ENCODE measurements at regions not wholly inside any gene's neighbourhood (a gene's known extent, or its start where the extent isn't known, plus 50 kb on each side); places are given as distances from the start of the nearest gene placed in this dataset.

GRCh38 chr2:60268032-60268431 lies 285.4 kb downstream of the BCL11A start:
- Histone ChIP-seq H3K4me1 (no peaks in the 10 kb centered on the region), H3K9me3 (no peaks in the 10 kb centered on the region; the same call in 1 of the 3 replicates), H3K4me2 (no peak overlapping the region), H3K4me3 (no peak overlapping the region), H3K27ac (no peak overlapping the region)
- TF ChIP-seq HDAC2 (IDR thresholded peaks at IDR 0.05), result no peak
- no peak for TF ChIP-seq CTCF (IDR thresholded peaks at IDR 0.05)
- no peak for TF ChIP-seq EHF (CRISPR knock-in tag; IDR thresholded peaks at IDR 0.05)
- TF ChIP-seq FOXS1 (CRISPR knock-in tag; IDR thresholded peaks at IDR 0.05), result no peak
- no peak for TF ChIP-seq ZFP36 (IDR thresholded peaks at IDR 0.05; ENCODE audit: borderline replicate concordance, partially characterized antibody)
- no peak for TF ChIP-seq HOXA7 (CRISPR knock-in tag; IDR thresholded peaks at IDR 0.05)
- no peak for TF ChIP-seq SREBF2 (IDR thresholded peaks at IDR 0.05)
- 13% methylated on average over 4 of the region's 4 CpGs for WGBS (ENCODE audit: missing lambda C conversion rate)
- FAIRE-seq (no peak), DNase-seq (ENCODE audit: low read depth in 1 of 2, low spot score in 1 of 2) (no peak), ATAC-seq (no peak)
- ChIA-PET CTCF (no interaction called here), POLR2A (no interaction called here)

- TF ChIP-seq KDM1A (IDR thresholded peaks at IDR 0.05; ENCODE audit: low read depth) (no peak), BCL3 (IDR thresholded peaks at IDR 0.05) (no peak), ELK1 (IDR thresholded peaks at IDR 0.05; ENCODE audit: low read depth, low read length) (no peak), TP53 (CRISPR knock-in tag; IDR thresholded peaks at IDR 0.05) (no peak), ZSCAN20 (CRISPR knock-in tag; IDR thresholded peaks at IDR 0.05) (no peak), PBX3 (IDR thresholded peaks at IDR 0.05) (no peak), HOXB13 (CRISPR knock-in tag; IDR thresholded peaks at IDR 0.05; ENCODE audit: low read depth) (no peak), CTCF (IDR thresholded peaks at IDR 0.05) (no peak), MAZ (IDR thresholded peaks at IDR 0.05; ENCODE audit: borderline replicate concordance, low read depth, low read length) (no peak), HMGXB4 (CRISPR knock-in tag; IDR thresholded peaks at IDR 0.05; ENCODE audit: borderline replicate concordance) (no peak), CBX2 (IDR thresholded peaks at IDR 0.05; ENCODE audit: borderline replicate concordance, low read depth) (no peak), NFE2L2 (conservative IDR thresholded peaks at IDR 0.05; ENCODE audit: low read length) (no peak), EHMT2 (IDR thresholded peaks at IDR 0.05; ENCODE audit: low read depth) (no peak), SREBF2 (IDR thresholded peaks at IDR 0.05) (no peak)
- ATAC-seq (no peak), DNase-seq (ENCODE audit: low read depth in 1 of 2, low spot score in 1 of 2) (no peak), FAIRE-seq (no peak)
- CTCF ChIA-PET, result no interaction called here
- Histone ChIP-seq H3K9me3 (no peaks in the 10 kb centered on the region; the same call in 2 of the 3 replicates), H3K4me3 (no peak overlapping the region), H3K27ac (no peak overlapping the region), H3K4me1 (no peaks in the 10 kb centered on the region), H3K4me2 (no peak overlapping the region)
- 45% methylated on average over 5 of the region's 5 CpGs for WGBS (ENCODE audit: missing lambda C conversion rate)
- POLR2A ChIA-PET, result no interaction called here
Measured at GRCh38 chr2:60267122-60267521, 286.3 kb downstream of the BCL11A start.

Data from A549 (cell line).